Activated CD8-positive, alpha-beta memory T cell treated with anti-CD3 and anti-CD28 coated beads, Interleukin-2, amount 10 ng/mL, durations not matched to agents 7 days and 5 days (primary cell): ENCODE measurements at regions not wholly inside any gene's neighbourhood (a gene's known extent, or its start where the extent isn't known, plus 50 kb on each side); places are given as distances from the start of the nearest gene placed in this dataset.
"Not testable (repeated sequence)": the region's sequence is repeated elsewhere in the genome, so short reads cannot be mapped to it uniquely, and the experiment has no call there.

ENCODE experiments used
- ATAC-seq: fragments of 150-1000 bp; cut with Tn5 transposase; one replicate; pipeline ENCODE4 v1.10.0; 2021; ENCODE audit warnings: moderate library complexity
- CTCF ChIA-PET: fragments of 350-600 bp; sonication (Branson Sonifier 250); formaldehyde crosslinking; loops from one replicate; lab custom pipeline; 2021; ENCODE audit warnings: antibody characterized with exemption; lab: Charles Lee
- DNase-seq: peaks from one replicate; pipeline ENCODE4 v3.0.0-alpha.2; 2020
- H3K27ac Mint-ChIP-seq: one replicate; pipeline ENCODE4 v1.8.0; 2021; ENCODE audit warnings: mild to moderate bottlenecking, mixed read lengths
- H3K27me3 Mint-ChIP-seq: one replicate; pipeline ENCODE4 v1.8.0; 2021; ENCODE audit warnings: mixed read lengths
- H3K36me3 Mint-ChIP-seq: one replicate; pipeline ENCODE4 v1.8.0; 2021; ENCODE audit warnings: mild to moderate bottlenecking, mixed read lengths
- H3K4me1 Mint-ChIP-seq: one replicate; pipeline ENCODE4 v1.8.0; 2021; ENCODE audit warnings: mixed read lengths
- H3K4me3 Mint-ChIP-seq: one replicate; pipeline ENCODE4 v1.8.0; 2021; ENCODE audit warnings: mild to moderate bottlenecking, moderate library complexity, mixed read lengths
- H3K9me3 Mint-ChIP-seq: one replicate; pipeline ENCODE4 v1.8.0; 2022; ENCODE audit warnings: low read depth, mixed read lengths

- not testable (repeated sequence) for H3K27ac Mint-ChIP-seq, H3K4me3 Mint-ChIP-seq, DNase-seq, H3K27me3 Mint-ChIP-seq, ATAC-seq, H3K9me3 Mint-ChIP-seq
- H3K36me3 Mint-ChIP-seq, result peaks cover 41% of the 10 kb centered on the region
- H3K4me1 Mint-ChIP-seq, result peaks cover 15% of the 10 kb centered on the region
- CTCF ChIA-PET, result interaction anchor here (1.5 kb wide), 1 partner anchor 8 kb away, joined by 3 read pairs; no protein-coding TSS in a partner anchor
Measured at GRCh38 chr7:35853194-35853593, 52.3 kb downstream of the SEPTIN7 start.

GRCh38 chr7:35854311-35854710, 53.5 kb downstream of the SEPTIN7 start:
- H3K27me3 Mint-ChIP-seq, result no peaks in the 10 kb centered on the region

GRCh38 chr7:35856175-35856574, 55.3 kb downstream of the SEPTIN7 start:
- no peak overlapping the region for H3K4me3 Mint-ChIP-seq
- CTCF ChIA-PET, result no interaction called here
- peaks cover 2% of the 10 kb centered on the region for H3K9me3 Mint-ChIP-seq
- H3K27ac Mint-ChIP-seq, result no peak overlapping the region
- peaks cover 43% of the 10 kb centered on the region for H3K36me3 Mint-ChIP-seq
- H3K27me3 Mint-ChIP-seq, result no peaks in the 10 kb centered on the region
- DNase-seq (no peak), ATAC-seq (no peak)
- H3K4me1 Mint-ChIP-seq, result peaks cover 25% of the 10 kb centered on the region

More at GRCh38 chr7:35854311-35854710, 53.5 kb downstream of the SEPTIN7 start:
- CTCF ChIA-PET, result no interaction called here
- Mint-ChIP-seq H3K9me3 (peaks cover 2% of the 10 kb centered on the region), H3K36me3 (peaks cover 41% of the 10 kb centered on the region), H3K27ac (no peak overlapping the region), H3K4me3 (no peak overlapping the region), H3K4me1 (peaks cover 18% of the 10 kb centered on the region)
- DNase-seq, result no peak
- no peak for ATAC-seq

GRCh38 chr7:35860664-35861063, 59.8 kb downstream of the SEPTIN7 start:
- DNase-seq, result no peak
- Mint-ChIP-seq H3K4me1 (peaks cover 25% of the 10 kb centered on the region), H3K4me3 (no peak overlapping the region)

GRCh38 chr7:35865287-35865686, 64.4 kb downstream of the SEPTIN7 start:
- Mint-ChIP-seq H3K27ac (no peak overlapping the region), H3K36me3 (peaks cover 47% of the 10 kb centered on the region), H3K27me3 (no peaks in the 10 kb centered on the region), H3K4me3 (no peak overlapping the region), H3K4me1 (peaks cover 19% of the 10 kb centered on the region), H3K9me3 (no peaks in the 10 kb centered on the region)
- DNase-seq (no peak), ATAC-seq (no peak)
- CTCF ChIA-PET, result no interaction called here

More at GRCh38 chr7:35860664-35861063, 59.8 kb downstream of the SEPTIN7 start:
- peaks cover 2% of the 10 kb centered on the region for H3K9me3 Mint-ChIP-seq
- H3K36me3 Mint-ChIP-seq, result peaks cover 39% of the 10 kb centered on the region
- no peak for ATAC-seq
- peak overlapping the region; percentile 41 for H3K27ac Mint-ChIP-seq
- no peaks in the 10 kb centered on the region for H3K27me3 Mint-ChIP-seq
- CTCF ChIA-PET, result interaction anchor here (1.1 kb wide), 1 partner anchor 8 kb away, joined by 3 read pairs; no protein-coding TSS in a partner anchor

GRCh38 chr7:35866186-35866585, 65.3 kb downstream of the SEPTIN7 start:
- no peak for DNase-seq
- peaks cover 47% of the 10 kb centered on the region for H3K36me3 Mint-ChIP-seq
- H3K9me3 Mint-ChIP-seq, result no peaks in the 10 kb centered on the region
- CTCF ChIA-PET, result no interaction called here
- no peak overlapping the region for H3K4me3 Mint-ChIP-seq
- ATAC-seq, result no peak
- H3K4me1 Mint-ChIP-seq, result peaks cover 16% of the 10 kb centered on the region
- H3K27ac Mint-ChIP-seq, result no peak overlapping the region
- no peaks in the 10 kb centered on the region for H3K27me3 Mint-ChIP-seq

- H3K4me3 Mint-ChIP-seq, H3K27me3 Mint-ChIP-seq, CTCF ChIA-PET, ATAC-seq, DNase-seq, H3K27ac Mint-ChIP-seq, H3K9me3 Mint-ChIP-seq: not testable (repeated sequence)
- Mint-ChIP-seq H3K36me3 (peaks cover 50% of the 10 kb centered on the region), H3K4me1 (peaks cover 16% of the 10 kb centered on the region)
Measured at GRCh38 chr7:35869117-35869516, 68.3 kb downstream of the SEPTIN7 start.

GRCh38 chr7:35869810-35870209, 69.0 kb downstream of the SEPTIN7 start:
- CTCF ChIA-PET, result no interaction called here
- H3K9me3 Mint-ChIP-seq, result no peaks in the 10 kb centered on the region
- no peak overlapping the region for H3K4me3 Mint-ChIP-seq
- no peaks in the 10 kb centered on the region for H3K27me3 Mint-ChIP-seq
- no peak overlapping the region for H3K27ac Mint-ChIP-seq
- no peak for ATAC-seq
- H3K4me1 Mint-ChIP-seq, result peaks cover 16% of the 10 kb centered on the region
- no peak for DNase-seq
- H3K36me3 Mint-ChIP-seq, result peaks cover 50% of the 10 kb centered on the region

GRCh38 chr7:35871856-35872255, 71.0 kb downstream of the SEPTIN7 start:
- H3K9me3 Mint-ChIP-seq, result no peaks in the 10 kb centered on the region
- CTCF ChIA-PET, result no interaction called here
- DNase-seq, result no peak
- H3K36me3 Mint-ChIP-seq, result peaks cover 35% of the 10 kb centered on the region
- no peak overlapping the region for H3K27ac Mint-ChIP-seq
- no peak overlapping the region for H3K4me3 Mint-ChIP-seq
- no peaks in the 10 kb centered on the region for H3K27me3 Mint-ChIP-seq
- ATAC-seq, result no peak
- H3K4me1 Mint-ChIP-seq, result peaks cover 16% of the 10 kb centered on the region

- ATAC-seq, result no peak
- Mint-ChIP-seq H3K4me1 (peaks cover 1% of the 10 kb centered on the region), H3K27ac (no peak overlapping the region)
Measured at GRCh38 chr7:35874886-35875285, 74.0 kb downstream of the SEPTIN7 start.

GRCh38 chr7:35875292-35875691, 74.4 kb downstream of the SEPTIN7 start:
- H3K4me1 Mint-ChIP-seq, result no peaks in the 10 kb centered on the region
- no peaks in the 10 kb centered on the region for H3K9me3 Mint-ChIP-seq
- DNase-seq, result no peak
- H3K4me3 Mint-ChIP-seq, result no peak overlapping the region
- H3K27ac Mint-ChIP-seq, result no peak overlapping the region
- CTCF ChIA-PET, result interaction anchor here (0.6 to 1.0 kb wide), 2 partner anchors 203 to 1069 kb away, joined by 3 read pairs; no protein-coding TSS in a partner anchor
- no peak for ATAC-seq
- H3K27me3 Mint-ChIP-seq, result no peaks in the 10 kb centered on the region
- peaks cover 28% of the 10 kb centered on the region for H3K36me3 Mint-ChIP-seq

More at GRCh38 chr7:35874886-35875285, 74.0 kb downstream of the SEPTIN7 start:
- CTCF ChIA-PET, result interaction anchor here (0.6 to 1.0 kb wide), 2 partner anchors 202 to 1070 kb away, joined by 3 read pairs; no protein-coding TSS in a partner anchor
- Mint-ChIP-seq H3K9me3 (no peaks in the 10 kb centered on the region), H3K4me3 (no peak overlapping the region), H3K27me3 (no peaks in the 10 kb centered on the region), H3K36me3 (peaks cover 30% of the 10 kb centered on the region)
- no peak for DNase-seq

GRCh38 chr7:35878351-35878750, 77.5 kb downstream of the SEPTIN7 start:
- Mint-ChIP-seq H3K27me3 (no peaks in the 10 kb centered on the region), H3K27ac (no peak overlapping the region), H3K4me3 (no peak overlapping the region), H3K36me3 (peaks cover 26% of the 10 kb centered on the region), H3K9me3 (no peaks in the 10 kb centered on the region), H3K4me1 (no peaks in the 10 kb centered on the region)
- ATAC-seq, result no peak
- CTCF ChIA-PET, result interaction anchor here (0.6 kb wide), 1 partner anchor 547 kb away, joined by 4 read pairs; no protein-coding TSS in a partner anchor
- DNase-seq, result no peak

GRCh38 chr7:35887430-35887829, 86.6 kb downstream of the SEPTIN7 start:
- H3K4me1 Mint-ChIP-seq, H3K4me3 Mint-ChIP-seq, ATAC-seq, H3K27me3 Mint-ChIP-seq, H3K9me3 Mint-ChIP-seq, DNase-seq, CTCF ChIA-PET, H3K27ac Mint-ChIP-seq: not testable (repeated sequence)
- peaks cover 44% of the 10 kb centered on the region for H3K36me3 Mint-ChIP-seq

GRCh38 chr7:35889001-35889400, 88.1 kb downstream of the SEPTIN7 start:
- H3K9me3 Mint-ChIP-seq, result no peaks in the 10 kb centered on the region
- H3K4me3 Mint-ChIP-seq, result no peak overlapping the region
- DNase-seq (no peak), ATAC-seq (no peak)
- H3K27me3 Mint-ChIP-seq, result no peaks in the 10 kb centered on the region
- peaks cover 12% of the 10 kb centered on the region for H3K4me1 Mint-ChIP-seq
- CTCF ChIA-PET, result interaction anchor here (0.7 kb wide), 1 partner anchor 28 kb away, joined by 4 read pairs; no protein-coding TSS in a partner anchor
- H3K36me3 Mint-ChIP-seq, result peaks cover 54% of the 10 kb centered on the region
- H3K27ac Mint-ChIP-seq, result no peak overlapping the region
